ENCODE measurements at regions not wholly inside any gene's neighbourhood (a gene's known extent, or its start where the extent isn't known, plus 50 kb on each side); places are given as distances from the start of the nearest gene placed in this dataset.

DNA sequence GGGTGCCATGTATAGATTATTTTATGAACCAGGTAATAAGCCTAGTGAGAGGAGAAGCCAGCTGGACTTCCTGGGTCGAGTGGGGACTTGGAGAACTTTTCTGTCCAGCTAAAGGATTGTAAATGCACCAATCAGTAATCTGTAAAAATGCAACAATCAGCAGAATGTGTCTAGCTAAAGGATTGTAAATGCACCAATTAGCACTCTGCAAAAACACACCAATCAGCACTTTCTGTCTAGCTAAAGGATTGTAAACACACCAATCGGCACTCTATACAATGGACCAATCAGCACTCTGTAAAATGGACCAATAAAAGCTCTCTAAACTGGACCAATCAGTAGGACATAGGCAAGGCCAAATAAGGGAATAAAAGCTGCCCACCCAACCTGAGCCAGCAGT lies 392.9 kb downstream of the KDM5D start:
- Histone ChIP-seq H3K9me3 (no peaks in the 10 kb centered on the region), H3K4me3 (no peak overlapping the region), H3K36me3 (ENCODE audit: low read depth) (no peaks in the 10 kb centered on the region), H3K4me1 (ENCODE audit: low read depth) (no peaks in the 10 kb centered on the region)
- intact Hi-C loops (cut with DNase I, micrococcal nuclease): no loop called here
- no peak for ATAC-seq
- no peak for DNase-seq
- TF ChIP-seq, protein P1, sequence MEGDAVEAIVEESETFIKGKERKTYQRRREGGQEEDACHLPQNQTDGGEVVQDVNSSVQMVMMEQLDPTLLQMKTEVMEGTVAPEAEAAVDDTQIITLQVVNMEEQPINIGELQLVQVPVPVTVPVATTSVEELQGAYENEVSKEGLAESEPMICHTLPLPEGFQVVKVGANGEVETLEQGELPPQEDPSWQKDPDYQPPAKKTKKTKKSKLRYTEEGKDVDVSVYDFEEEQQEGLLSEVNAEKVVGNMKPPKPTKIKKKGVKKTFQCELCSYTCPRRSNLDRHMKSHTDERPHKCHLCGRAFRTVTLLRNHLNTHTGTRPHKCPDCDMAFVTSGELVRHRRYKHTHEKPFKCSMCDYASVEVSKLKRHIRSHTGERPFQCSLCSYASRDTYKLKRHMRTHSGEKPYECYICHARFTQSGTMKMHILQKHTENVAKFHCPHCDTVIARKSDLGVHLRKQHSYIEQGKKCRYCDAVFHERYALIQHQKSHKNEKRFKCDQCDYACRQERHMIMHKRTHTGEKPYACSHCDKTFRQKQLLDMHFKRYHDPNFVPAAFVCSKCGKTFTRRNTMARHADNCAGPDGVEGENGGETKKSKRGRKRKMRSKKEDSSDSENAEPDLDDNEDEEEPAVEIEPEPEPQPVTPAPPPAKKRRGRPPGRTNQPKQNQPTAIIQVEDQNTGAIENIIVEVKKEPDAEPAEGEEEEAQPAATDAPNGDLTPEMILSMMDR (IDR thresholded peaks at IDR 0.05): no peak

- ATAC-seq: no peak
These were observed 422.8 kb downstream of the KDM5D start for GRCh38 chrY:19321701-19322100.

DNA sequence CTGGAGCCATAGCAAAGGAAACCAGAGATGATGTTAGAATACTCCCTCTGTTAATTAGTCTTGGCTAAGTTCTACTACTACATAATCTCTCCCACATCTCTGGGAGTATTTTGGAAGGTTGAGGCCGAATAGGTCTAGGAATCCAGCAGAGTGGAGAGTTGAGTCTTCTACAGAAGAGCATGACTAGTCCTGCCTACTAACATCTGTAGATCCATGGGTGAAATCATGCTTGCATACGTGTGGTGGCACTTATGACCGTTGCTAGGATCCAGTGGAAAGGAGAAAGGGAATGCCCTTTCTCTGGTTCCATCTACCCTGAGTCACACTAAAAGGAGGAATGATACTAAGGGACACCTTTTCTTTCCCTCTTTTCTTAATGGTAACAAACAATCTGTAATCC lies 425.4 kb downstream of the KDM5D start:
- Histone ChIP-seq H3K36me3 (ENCODE audit: low read depth) (no peaks in the 10 kb centered on the region), H3K4me3 (no peak overlapping the region), H3K9me3 (peaks cover 8% of the 10 kb centered on the region), H3K4me1 (ENCODE audit: low read depth) (no peaks in the 10 kb centered on the region)
- ATAC-seq (no peak), DNase-seq (no peak)
- intact Hi-C loops (cut with DNase I, micrococcal nuclease): no loop called here
- TF ChIP-seq, protein P1 (IDR thresholded peaks at IDR 0.05): no peak

More at GRCh38 chrY:19321701-19322100, 422.8 kb downstream of the KDM5D start:
- TF ChIP-seq, protein P1 (IDR thresholded peaks at IDR 0.05): no peak
- Histone ChIP-seq H3K36me3 (ENCODE audit: low read depth) (no peaks in the 10 kb centered on the region), H3K4me1 (ENCODE audit: low read depth) (no peaks in the 10 kb centered on the region), H3K9me3 (peaks cover 8% of the 10 kb centered on the region), H3K4me3 (no peak overlapping the region)
- intact Hi-C loops (cut with DNase I, micrococcal nuclease): no loop called here
- DNase-seq: no peak

- intact Hi-C loops (cut with DNase I, micrococcal nuclease): no loop called here
- no peaks in the 10 kb centered on the region for H3K36me3 ChIP-seq (ENCODE audit: low read depth)
- DNase-seq (no peak), ATAC-seq (no peak)
- H3K9me3 ChIP-seq: peaks cover 8% of the 10 kb centered on the region
- TF ChIP-seq, protein P1 (IDR thresholded peaks at IDR 0.05): no peak
- H3K4me3 ChIP-seq: no peak overlapping the region
- no peaks in the 10 kb centered on the region for H3K4me1 ChIP-seq (ENCODE audit: low read depth)
These were observed 427.1 kb downstream of the KDM5D start for GRCh38 chrY:19317271-19317987.

DNA sequence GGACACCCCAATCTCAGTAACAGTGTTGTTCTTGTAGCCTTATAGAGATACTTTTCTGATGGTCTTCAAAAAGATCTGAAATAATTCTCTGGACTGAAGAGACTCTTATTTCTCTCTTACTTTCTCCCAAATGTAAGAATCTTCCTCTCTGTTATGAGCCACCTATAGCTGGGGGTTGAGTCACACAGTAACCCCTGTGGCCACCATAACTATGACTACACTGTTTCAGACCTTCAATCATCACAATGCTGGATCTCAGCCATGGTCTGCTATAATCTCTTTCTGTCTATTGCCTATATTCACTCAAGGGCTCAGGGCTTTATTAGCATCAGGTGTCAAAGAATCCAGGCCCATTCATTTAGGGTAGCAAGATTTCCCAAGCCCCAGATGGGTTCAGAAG lies 436.9 kb downstream of the KDM5D start:
- H3K4me1 ChIP-seq (ENCODE audit: low read depth): no peaks in the 10 kb centered on the region
- intact Hi-C loops (cut with DNase I, micrococcal nuclease): no loop called here

More for the DNA sequence above, 436.9 kb downstream of the KDM5D start:
- TF ChIP-seq, protein P1 (IDR thresholded peaks at IDR 0.05): no peak
- DNase-seq: no peak
- no peak overlapping the region for H3K4me3 ChIP-seq
- H3K36me3 ChIP-seq (ENCODE audit: low read depth): no peaks in the 10 kb centered on the region
- ATAC-seq: no peak
- no peaks in the 10 kb centered on the region for H3K9me3 ChIP-seq

Data from mucosa of descending colon (tissue), 3 donors.